SK-N-SH (cell line): ENCODE measurements at regions not wholly inside any gene's neighbourhood (a gene's known extent, or its start where the extent isn't known, plus 50 kb on each side); places are given as distances from the start of the nearest gene placed in this dataset.

Source experiments
- CTCF ChIA-PET: fragments of 300-600, 350-600 bp; formaldehyde crosslinking; extraction: SDS; loops from one replicate; lab custom pipeline; 2021; lab: Yijun Ruan, JAX
- POLR2A ChIA-PET: fragments of 350-600 bp; sonication (Branson Sonifier 250); formaldehyde crosslinking; extraction: SDS; loops from one replicate; lab custom pipeline; 2020; ENCODE audit warnings: antibody characterized with exemption, inconsistent platforms; lab: Yijun Ruan, JAX
- DNase-seq: peaks from one replicate; pipeline ENCODE4 v3.0.0; 2012
- H2AFZ ChIP-seq: fragments of 200-600 bp; sonication (generic); 2 replicates; pipeline ENCODE4 v1.8.1; 2016; ENCODE audit warnings: antibody characterized with exemption, mild to moderate bottlenecking, low read depth
- H3F3A ChIP-seq: fragments of 200-600 bp; sonication (generic); replicated peaks from 2 replicates; pipeline ENCODE3; 2016; ENCODE audit warnings: antibody characterized with exemption, mild to moderate bottlenecking; ENCODE audit not compliant: insufficient read depth
- H3K27ac ChIP-seq, 2 experiments: fragments of 200-500 bp in 1 of 2; fragments of 200-600 bp in 1 of 2; sonication (Bioruptor generic) in 1 of 2; sonication (generic), shearing (Covaris generic) in 1 of 2; 2 replicates each; pipeline versions ENCODE4 v1.5.1 to v1.6.1; 2014 to 2016; ENCODE audit warnings: low read depth in 2 of 2, inconsistent platforms in 1 of 2, low read length in 1 of 2, mild to moderate bottlenecking in 1 of 2, mixed read lengths in 1 of 2
- H3K27me3 ChIP-seq: fragments of 200-600 bp; sonication (generic), shearing (Covaris generic); 2 replicates; pipeline ENCODE4 v1.6.1; 2016; ENCODE audit warnings: mixed run types; ENCODE audit not compliant: insufficient read depth
- H3K36me3 ChIP-seq, 2 experiments: fragments of 200-500 bp in 1 of 2; fragments of 200-600 bp in 1 of 2; sonication (Bioruptor generic) in 1 of 2; sonication (generic) in 1 of 2; replicated peaks in 1 of 2; 2 replicates each; pipeline versions ENCODE3 to v1.5.1; 2014 to 2016; ENCODE audit warnings: low read length in 1 of 2, mild to moderate bottlenecking in 1 of 2; ENCODE audit not compliant: insufficient read depth in 2 of 2, control insufficient read depth in 1 of 2
- H3K4me1 ChIP-seq, 2 experiments: fragments of 200-500 bp in 1 of 2; fragments of 200-600 bp in 1 of 2; sonication (Bioruptor generic) in 1 of 2; sonication (generic), shearing (Covaris generic) in 1 of 2; 2 replicates each; pipeline versions ENCODE4 v1.5.1 to v1.6.1; 2014 to 2016; ENCODE audit warnings: low read depth in 1 of 2, low read length in 1 of 2, mixed run types in 1 of 2; ENCODE audit not compliant: insufficient read depth in 2 of 2, control insufficient read depth in 1 of 2
- H3K4me2 ChIP-seq: fragments of 200-600 bp; sonication (generic), shearing (Covaris generic); 2 replicates; pipeline ENCODE4 v1.6.1; 2017; ENCODE audit warnings: mixed run types
- H3K4me3 ChIP-seq, 2 experiments: fragments of 200-500 bp in 1 of 2; fragments of 200-600 bp in 1 of 2; sonication (Bioruptor generic) in 1 of 2; sonication (generic), shearing (Covaris generic) in 1 of 2; 2 replicates each; pipeline versions ENCODE4 v1.5.1 to v1.8.1; 2014 to 2016; ENCODE audit warnings: low read depth in 2 of 2, inconsistent platforms in 1 of 2, low read length in 1 of 2, mild to moderate bottlenecking in 1 of 2, mixed read lengths in 1 of 2, moderate library complexity in 1 of 2
- H3K79me2 ChIP-seq: fragments of 200-600 bp; sonication (generic); 2 replicates; pipeline ENCODE4 v1.8.1; 2017; ENCODE audit warnings: mild to moderate bottlenecking; ENCODE audit not compliant: insufficient read depth
- H3K9ac ChIP-seq: fragments of 200-600 bp; sonication (generic); 2 replicates; pipeline ENCODE4 v1.6.1; 2017; ENCODE audit warnings: mixed run types
- H3K9me2 ChIP-seq: fragments of 200-600 bp; sonication (generic); 2 replicates; pipeline ENCODE4 v1.6.1; 2017; ENCODE audit warnings: mixed run types
- H3K9me3 ChIP-seq: fragments of 200-600 bp; sonication (generic); 2 replicates; pipeline ENCODE4 v1.6.1; 2017; ENCODE audit warnings: mixed run types, mild to moderate bottlenecking, moderate library complexity
- H4K20me1 ChIP-seq: fragments of 200-600 bp; sonication (generic); 2 replicates; pipeline ENCODE4 v1.6.1; 2017; ENCODE audit warnings: mild to moderate bottlenecking, mixed run types; ENCODE audit not compliant: insufficient read depth
- EP300 ChIP-seq, 2 experiments: IDR thresholded peaks; 2 replicates each; pipeline versions ENCODE4 v1.4.0 to v1.6.1; 2012; ENCODE audit warnings: borderline replicate concordance in 1 of 2, low read depth in 1 of 2, low read length in 1 of 2
- EZH2phosphoT487 ChIP-seq: fragments of 200-600 bp; sonication (generic); IDR thresholded peaks from 2 replicates; pipeline ENCODE4 v1.6.1; 2017; ENCODE audit warnings: low read depth, mixed run types, mild to moderate bottlenecking, antibody characterized with exemption, moderate library complexity, borderline replicate concordance
- FOXM1 ChIP-seq: IDR thresholded peaks from 2 replicates; pipeline ENCODE4 v1.4.0; 2012; ENCODE audit warnings: low read depth, mild to moderate bottlenecking
- GATA2 ChIP-seq: sonication (generic); formaldehyde crosslinking; IDR thresholded peaks from 2 replicates; pipeline ENCODE4 v1.5.0; 2020; ENCODE audit warnings: mild to moderate bottlenecking, missing genetic modification reagents
- JUND ChIP-seq: IDR thresholded peaks from 2 replicates; pipeline ENCODE4 v1.4.0; 2012
- MEF2A ChIP-seq: IDR thresholded peaks from 2 replicates; pipeline ENCODE4 v1.4.0; 2012; ENCODE audit warnings: low read depth, borderline replicate concordance
- MXI1 ChIP-seq: IDR thresholded peaks from 2 replicates; pipeline ENCODE4 v1.6.1; 2012; ENCODE audit warnings: mild to moderate bottlenecking, low read depth, low read length, improper control_type of control experiment
- NFIC ChIP-seq: IDR thresholded peaks from 2 replicates; pipeline ENCODE4 v1.4.0; 2012; ENCODE audit warnings: borderline replicate concordance
- NRF1 ChIP-seq: IDR thresholded peaks from 2 replicates; pipeline ENCODE4 v1.6.1; 2012; ENCODE audit warnings: low read depth, mild to moderate bottlenecking, low read length
- POLR2AphosphoS5 ChIP-seq: IDR thresholded peaks from 2 replicates; pipeline ENCODE4 v1.6.1; 2012; ENCODE audit warnings: low read depth, low read length
- RAD21 ChIP-seq: IDR thresholded peaks from 2 replicates; pipeline ENCODE4 v1.6.1; 2012; ENCODE audit warnings: mild to moderate bottlenecking, low read length
- RFX5 ChIP-seq: IDR thresholded peaks from 2 replicates; pipeline ENCODE4 v1.6.1; 2012; ENCODE audit warnings: mild to moderate bottlenecking, improper control_type of control experiment, low read length
- RXRA ChIP-seq: IDR thresholded peaks from 2 replicates; pipeline ENCODE4 v1.4.0; 2012; ENCODE audit warnings: low read depth, mild to moderate bottlenecking, borderline replicate concordance
- SIN3A ChIP-seq: IDR thresholded peaks from 2 replicates; pipeline ENCODE4 v1.6.1; 2012; ENCODE audit warnings: low read depth, mild to moderate bottlenecking, low read length, moderate library complexity, borderline replicate concordance
- SMC3 ChIP-seq: IDR thresholded peaks from 2 replicates; pipeline ENCODE4 v1.6.1; 2012; ENCODE audit warnings: low read depth, low read length, improper control_type of control experiment
- TAF1 ChIP-seq: IDR thresholded peaks from 2 replicates; pipeline ENCODE4 v1.6.1; 2012; ENCODE audit warnings: low read depth, mild to moderate bottlenecking, low read length, moderate library complexity, borderline replicate concordance
- WGBS: methylation state at CpG from one replicate; pipeline ENCODE4 v1.1.6; 2017; ENCODE audit warnings: low lambda C conversion rate; 5-methylcytosine and 5-hydroxymethylcytosine counted together
- TF ChIP-seq, protein P1 (sequence below): fragments of 200-600 bp; sonication (generic); IDR thresholded peaks from 2 replicates; pipeline ENCODE4 v1.6.1; 2017; ENCODE audit warnings: antibody characterized with exemption, mild to moderate bottlenecking, moderate library complexity
- TF ChIP-seq, protein P2 (sequence below): IDR thresholded peaks from 2 replicates; pipeline ENCODE4 v1.4.0; 2012; ENCODE audit warnings: low read depth
- TF ChIP-seq, protein P3 (sequence below): IDR thresholded peaks from 2 replicates; pipeline ENCODE4 v1.4.0; 2012; ENCODE audit warnings: low read depth, borderline replicate concordance
- TF ChIP-seq, protein P4 (sequence below): IDR thresholded peaks from 2 replicates; pipeline ENCODE4 v1.6.1; 2012; ENCODE audit warnings: mild to moderate bottlenecking, low read depth, low read length, moderate library complexity

DNA sequence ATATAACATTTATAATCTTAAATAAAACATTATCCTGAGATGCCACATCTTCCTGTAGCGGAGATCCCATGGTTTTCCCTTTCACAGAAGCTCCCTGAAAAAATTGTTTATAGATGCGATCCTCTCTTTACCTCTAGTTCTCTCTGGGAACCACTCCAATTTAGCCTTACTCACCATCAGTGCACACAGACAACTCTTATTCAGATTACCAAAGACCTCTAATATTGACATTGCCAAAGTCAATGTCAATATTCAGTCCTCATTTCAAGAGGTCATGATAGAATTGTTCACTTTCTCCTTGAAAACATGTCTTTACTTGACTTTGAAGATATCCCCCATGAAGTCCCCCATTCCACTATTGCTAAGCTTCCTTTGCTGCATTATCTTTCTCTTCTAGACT, 248.8 kb downstream of the CTH start:
- peaks cover 8% of the 10 kb centered on the region for H3F3A ChIP-seq
- H3K27me3 ChIP-seq, result no peaks in the 10 kb centered on the region
- H3K79me2 ChIP-seq, result no peaks in the 10 kb centered on the region
- H3K4me2 ChIP-seq, result no peak overlapping the region
- H3K27ac ChIP-seq, result no peak overlapping the region
- H2AFZ ChIP-seq, result no peak overlapping the region
- 63% methylated on average over 2 of the region's 2 CpGs for WGBS
- no peaks in the 10 kb centered on the region for H3K9me3 ChIP-seq
- H3K9me2 ChIP-seq, result no peaks in the 10 kb centered on the region
- H3K36me3 ChIP-seq, result no peaks in the 10 kb centered on the region
- no peak overlapping the region for H3K4me3 ChIP-seq
- ChIA-PET CTCF (interaction anchor here (0.6 to 1.0 kb wide), 2 partner anchors 26 to 110 kb away, joined by 3 read pairs; no protein-coding TSS in a partner anchor), POLR2A (no interaction called here)
- H4K20me1 ChIP-seq, result no peaks in the 10 kb centered on the region
- DNase-seq, result no peak
- peaks cover 0 to 3% of the 10 kb centered on the region in 2 experiments; a peak in 1 of 4 replicates for H3K4me1 ChIP-seq
- no peak overlapping the region for H3K9ac ChIP-seq
- TF ChIP-seq EZH2phosphoT487 (no peak), MEF2A (no peak), RFX5 (no peak), NFIC (no peak), SMC3 (no peak), NRF1 (no peak)
- TF ChIP-seq, all 33 proteins: peak for 0

DNA sequence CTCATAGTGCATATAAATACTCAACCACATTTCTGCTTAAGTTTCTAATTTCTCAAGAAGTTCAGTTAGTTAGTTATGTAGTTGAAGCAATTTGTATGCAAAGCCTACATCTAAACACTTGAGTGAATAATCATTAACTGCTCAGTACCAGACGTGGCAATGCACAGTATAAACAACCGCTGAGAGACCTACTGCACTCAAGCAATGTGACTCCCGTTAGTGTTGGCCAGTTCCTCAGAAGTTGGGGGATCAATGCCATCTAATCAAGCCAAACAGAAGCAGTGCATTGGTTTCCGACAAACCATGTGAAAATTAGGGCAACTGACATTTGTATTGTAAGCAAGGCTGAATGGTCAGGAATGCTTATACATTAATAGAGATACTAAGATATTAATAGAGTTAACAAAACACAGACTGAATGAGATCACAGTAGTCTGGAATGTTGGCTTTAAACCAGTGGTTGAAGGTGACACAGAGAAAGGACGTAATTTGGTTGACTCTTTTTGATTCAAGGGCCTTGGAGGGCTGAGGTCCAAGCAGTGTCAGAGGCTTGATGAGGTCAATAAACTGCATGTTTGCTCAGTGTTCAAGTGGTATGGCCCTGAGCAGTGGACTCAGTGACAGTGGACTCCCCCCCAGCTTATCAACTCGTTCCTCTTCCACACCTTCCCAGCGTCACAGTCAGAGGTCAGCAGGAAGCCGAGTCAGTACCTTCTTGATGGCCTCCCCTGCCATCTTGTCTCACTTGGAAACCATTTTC, 255.5 kb downstream of the CTH start:
- TF ChIP-seq NFIC (no peak), GATA2 (CRISPR knock-in tag) (no peak), POLR2AphosphoS5 (no peak), FOXM1 (no peak), SIN3A (no peak), RXRA (no peak), MXI1 (no peak), EP300 (IDR thresholded peaks at IDR 0.05; ENCODE audit: borderline replicate concordance in 1 of 2, low read depth in 1 of 2, low read length in 1 of 2) (no peak), JUND (no peak), RAD21 (no peak), NRF1 (no peak), TAF1 (no peak)
- TF ChIP-seq, protein P1, sequence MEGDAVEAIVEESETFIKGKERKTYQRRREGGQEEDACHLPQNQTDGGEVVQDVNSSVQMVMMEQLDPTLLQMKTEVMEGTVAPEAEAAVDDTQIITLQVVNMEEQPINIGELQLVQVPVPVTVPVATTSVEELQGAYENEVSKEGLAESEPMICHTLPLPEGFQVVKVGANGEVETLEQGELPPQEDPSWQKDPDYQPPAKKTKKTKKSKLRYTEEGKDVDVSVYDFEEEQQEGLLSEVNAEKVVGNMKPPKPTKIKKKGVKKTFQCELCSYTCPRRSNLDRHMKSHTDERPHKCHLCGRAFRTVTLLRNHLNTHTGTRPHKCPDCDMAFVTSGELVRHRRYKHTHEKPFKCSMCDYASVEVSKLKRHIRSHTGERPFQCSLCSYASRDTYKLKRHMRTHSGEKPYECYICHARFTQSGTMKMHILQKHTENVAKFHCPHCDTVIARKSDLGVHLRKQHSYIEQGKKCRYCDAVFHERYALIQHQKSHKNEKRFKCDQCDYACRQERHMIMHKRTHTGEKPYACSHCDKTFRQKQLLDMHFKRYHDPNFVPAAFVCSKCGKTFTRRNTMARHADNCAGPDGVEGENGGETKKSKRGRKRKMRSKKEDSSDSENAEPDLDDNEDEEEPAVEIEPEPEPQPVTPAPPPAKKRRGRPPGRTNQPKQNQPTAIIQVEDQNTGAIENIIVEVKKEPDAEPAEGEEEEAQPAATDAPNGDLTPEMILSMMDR, result no peak
- TF ChIP-seq, protein P2, sequence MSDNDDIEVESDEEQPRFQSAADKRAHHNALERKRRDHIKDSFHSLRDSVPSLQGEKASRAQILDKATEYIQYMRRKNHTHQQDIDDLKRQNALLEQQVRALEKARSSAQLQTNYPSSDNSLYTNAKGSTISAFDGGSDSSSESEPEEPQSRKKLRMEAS, result no peak
- TF ChIP-seq, protein P3, sequence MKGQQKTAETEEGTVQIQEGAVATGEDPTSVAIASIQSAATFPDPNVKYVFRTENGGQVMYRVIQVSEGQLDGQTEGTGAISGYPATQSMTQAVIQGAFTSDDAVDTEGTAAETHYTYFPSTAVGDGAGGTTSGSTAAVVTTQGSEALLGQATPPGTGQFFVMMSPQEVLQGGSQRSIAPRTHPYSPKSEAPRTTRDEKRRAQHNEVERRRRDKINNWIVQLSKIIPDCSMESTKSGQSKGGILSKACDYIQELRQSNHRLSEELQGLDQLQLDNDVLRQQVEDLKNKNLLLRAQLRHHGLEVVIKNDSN, result no peak
- TF ChIP-seq, protein P4, sequence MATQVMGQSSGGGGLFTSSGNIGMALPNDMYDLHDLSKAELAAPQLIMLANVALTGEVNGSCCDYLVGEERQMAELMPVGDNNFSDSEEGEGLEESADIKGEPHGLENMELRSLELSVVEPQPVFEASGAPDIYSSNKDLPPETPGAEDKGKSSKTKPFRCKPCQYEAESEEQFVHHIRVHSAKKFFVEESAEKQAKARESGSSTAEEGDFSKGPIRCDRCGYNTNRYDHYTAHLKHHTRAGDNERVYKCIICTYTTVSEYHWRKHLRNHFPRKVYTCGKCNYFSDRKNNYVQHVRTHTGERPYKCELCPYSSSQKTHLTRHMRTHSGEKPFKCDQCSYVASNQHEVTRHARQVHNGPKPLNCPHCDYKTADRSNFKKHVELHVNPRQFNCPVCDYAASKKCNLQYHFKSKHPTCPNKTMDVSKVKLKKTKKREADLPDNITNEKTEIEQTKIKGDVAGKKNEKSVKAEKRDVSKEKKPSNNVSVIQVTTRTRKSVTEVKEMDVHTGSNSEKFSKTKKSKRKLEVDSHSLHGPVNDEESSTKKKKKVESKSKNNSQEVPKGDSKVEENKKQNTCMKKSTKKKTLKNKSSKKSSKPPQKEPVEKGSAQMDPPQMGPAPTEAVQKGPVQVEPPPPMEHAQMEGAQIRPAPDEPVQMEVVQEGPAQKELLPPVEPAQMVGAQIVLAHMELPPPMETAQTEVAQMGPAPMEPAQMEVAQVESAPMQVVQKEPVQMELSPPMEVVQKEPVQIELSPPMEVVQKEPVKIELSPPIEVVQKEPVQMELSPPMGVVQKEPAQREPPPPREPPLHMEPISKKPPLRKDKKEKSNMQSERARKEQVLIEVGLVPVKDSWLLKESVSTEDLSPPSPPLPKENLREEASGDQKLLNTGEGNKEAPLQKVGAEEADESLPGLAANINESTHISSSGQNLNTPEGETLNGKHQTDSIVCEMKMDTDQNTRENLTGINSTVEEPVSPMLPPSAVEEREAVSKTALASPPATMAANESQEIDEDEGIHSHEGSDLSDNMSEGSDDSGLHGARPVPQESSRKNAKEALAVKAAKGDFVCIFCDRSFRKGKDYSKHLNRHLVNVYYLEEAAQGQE, result no peak
- no peak overlapping the region; a peak in 1 of 4 replicates for H3K27ac ChIP-seq
- 80% methylated on average over 8 of the region's 8 CpGs for WGBS
- H3K9ac ChIP-seq, result no peak overlapping the region
- no peak overlapping the region for H3K4me2 ChIP-seq
- H3K27me3 ChIP-seq, result no peaks in the 10 kb centered on the region
- H3K9me3 ChIP-seq, result no peaks in the 10 kb centered on the region
- POLR2A ChIA-PET, result no interaction called here
- no peak overlapping the region for H3K4me3 ChIP-seq
- H3F3A ChIP-seq, result peaks cover 16% of the 10 kb centered on the region
- H3K4me1 ChIP-seq, result peaks cover 6 to 16% of the 10 kb centered on the region in 2 experiments; a peak in 3 of 4 replicates
- CTCF ChIA-PET, result interaction anchor here (1.5 kb wide), 1 partner anchor 19 kb away, joined by 3 read pairs; no protein-coding TSS in a partner anchor
- no peak for DNase-seq
- H3K36me3 ChIP-seq, result no peaks in the 10 kb centered on the region
- H4K20me1 ChIP-seq, result no peaks in the 10 kb centered on the region
- no peaks in the 10 kb centered on the region for H3K9me2 ChIP-seq
- no peak overlapping the region for H2AFZ ChIP-seq
- no peaks in the 10 kb centered on the region for H3K79me2 ChIP-seq
